OCI-LY3 (cell line): ENCODE measurements at regions not wholly inside any gene's neighbourhood (a gene's known extent, or its start where the extent isn't known, plus 50 kb on each side); places are given as distances from the start of the nearest gene placed in this dataset.

Source experiments
- H2AFZ ChIP-seq: fragments of 200-600, 300-600 bp; shearing (Covaris generic); 2 replicates; pipeline ENCODE4 v1.6.0; 2014; ENCODE audit warnings: antibody characterized with exemption, low read depth, low read length
- H3K27ac ChIP-seq: fragments of 200-600, 300-600 bp; sonication (generic); 2 replicates; pipeline ENCODE4 v1.5.1; 2014; ENCODE audit warnings: mild to moderate bottlenecking, low read length, moderate library complexity, mixed read lengths
- H3K27me3 ChIP-seq: fragments of 200-600, 300-600 bp; sonication (generic); 2 replicates; pipeline ENCODE4 v1.6.1; 2014; ENCODE audit warnings: low read depth, low read length, mixed read lengths
- H3K36me3 ChIP-seq: fragments of 200-600, 300-600 bp; sonication (generic); replicated peaks from 2 replicates; pipeline ENCODE3; 2014; ENCODE audit warnings: low read depth, low read length, mixed read lengths
- H3K4me1 ChIP-seq: fragments of 300-600, 200-600 bp; sonication (generic); 2 replicates; pipeline ENCODE4 v1.6.1; 2014; ENCODE audit warnings: low read length, mixed read lengths
- H3K4me2 ChIP-seq: fragments of 200-600, 300-600 bp; sonication (generic); 2 replicates; pipeline ENCODE4 v1.6.1; 2014; ENCODE audit warnings: low read length, mixed read lengths
- H3K4me3 ChIP-seq: fragments of 300-600, 200-600 bp; sonication (generic); 2 replicates; pipeline ENCODE4 v1.5.1; 2014; ENCODE audit warnings: antibody characterized with exemption, mild to moderate bottlenecking, low read length, moderate library complexity
- H3K79me2 ChIP-seq: fragments of 300-600, 200-600 bp; shearing (Covaris generic); 2 replicates; pipeline ENCODE4 v1.6.1; 2014; ENCODE audit warnings: mild to moderate bottlenecking, low read length, mixed read lengths
- H3K9ac ChIP-seq: fragments of 300-600, 200-600 bp; shearing (Covaris generic); 2 replicates; pipeline ENCODE4 v1.6.0; 2014; ENCODE audit warnings: mild to moderate bottlenecking, low read length, moderate library complexity
- H3K9me3 ChIP-seq: fragments of 200-600, 300-600 bp; shearing (Covaris generic); 2 replicates; pipeline ENCODE4 v1.6.1; 2014; ENCODE audit warnings: low read length, mixed read lengths; ENCODE audit not compliant: insufficient read depth
- H4K20me1 ChIP-seq: fragments of 200-600, 300-600 bp; sonication (generic); 2 replicates; pipeline ENCODE4 v1.6.1; 2016; ENCODE audit warnings: low read length, mixed read lengths; ENCODE audit not compliant: insufficient read depth
- EZH2phosphoT487 ChIP-seq: fragments of 200-600 bp; shearing (Covaris generic); IDR thresholded peaks from 2 replicates; pipeline ENCODE4 v1.6.1; 2018; ENCODE audit warnings: antibody characterized with exemption, mixed run types, low read depth
- TF ChIP-seq, protein P1 (sequence below): fragments of 200-600, 300-600 bp; sonication (generic); IDR thresholded peaks from 2 replicates; pipeline ENCODE4 v1.5.1; 2014; ENCODE audit warnings: antibody characterized with exemption, low read length, low read depth

DNA sequence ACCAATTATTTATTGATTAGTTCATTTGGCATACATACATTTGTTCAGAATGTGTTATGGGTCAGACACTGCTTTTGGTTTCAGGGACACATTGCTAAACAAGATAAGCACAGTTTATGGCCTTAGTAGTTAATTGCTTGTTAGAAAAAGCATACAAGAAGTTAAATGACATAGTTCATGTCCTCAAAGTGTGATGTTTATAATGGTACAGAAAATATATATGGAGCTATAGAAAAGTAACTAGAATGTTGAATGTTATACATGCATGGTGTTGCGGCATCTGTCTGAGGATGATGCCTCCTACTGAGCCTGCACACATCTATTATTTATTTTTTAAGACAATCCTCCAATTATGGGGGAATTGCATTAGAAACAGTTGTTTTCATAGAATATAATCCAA lies 1476.3 kb upstream of the PCDH7 start:
- Histone ChIP-seq H3K27ac (no peak overlapping the region), H3K4me1 (no peaks in the 10 kb centered on the region), H3K4me2 (no peak overlapping the region), H4K20me1 (no peaks in the 10 kb centered on the region), H3K4me3 (no peak overlapping the region), H3K36me3 (no peaks in the 10 kb centered on the region), H2AFZ (no peak overlapping the region), H3K9me3 (no peaks in the 10 kb centered on the region), H3K9ac (no peak overlapping the region), H3K79me2 (no peaks in the 10 kb centered on the region), H3K27me3 (no peaks in the 10 kb centered on the region)
- TF ChIP-seq EZH2phosphoT487 = no peak
- TF ChIP-seq, protein P1, sequence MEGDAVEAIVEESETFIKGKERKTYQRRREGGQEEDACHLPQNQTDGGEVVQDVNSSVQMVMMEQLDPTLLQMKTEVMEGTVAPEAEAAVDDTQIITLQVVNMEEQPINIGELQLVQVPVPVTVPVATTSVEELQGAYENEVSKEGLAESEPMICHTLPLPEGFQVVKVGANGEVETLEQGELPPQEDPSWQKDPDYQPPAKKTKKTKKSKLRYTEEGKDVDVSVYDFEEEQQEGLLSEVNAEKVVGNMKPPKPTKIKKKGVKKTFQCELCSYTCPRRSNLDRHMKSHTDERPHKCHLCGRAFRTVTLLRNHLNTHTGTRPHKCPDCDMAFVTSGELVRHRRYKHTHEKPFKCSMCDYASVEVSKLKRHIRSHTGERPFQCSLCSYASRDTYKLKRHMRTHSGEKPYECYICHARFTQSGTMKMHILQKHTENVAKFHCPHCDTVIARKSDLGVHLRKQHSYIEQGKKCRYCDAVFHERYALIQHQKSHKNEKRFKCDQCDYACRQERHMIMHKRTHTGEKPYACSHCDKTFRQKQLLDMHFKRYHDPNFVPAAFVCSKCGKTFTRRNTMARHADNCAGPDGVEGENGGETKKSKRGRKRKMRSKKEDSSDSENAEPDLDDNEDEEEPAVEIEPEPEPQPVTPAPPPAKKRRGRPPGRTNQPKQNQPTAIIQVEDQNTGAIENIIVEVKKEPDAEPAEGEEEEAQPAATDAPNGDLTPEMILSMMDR = no peak

DNA sequence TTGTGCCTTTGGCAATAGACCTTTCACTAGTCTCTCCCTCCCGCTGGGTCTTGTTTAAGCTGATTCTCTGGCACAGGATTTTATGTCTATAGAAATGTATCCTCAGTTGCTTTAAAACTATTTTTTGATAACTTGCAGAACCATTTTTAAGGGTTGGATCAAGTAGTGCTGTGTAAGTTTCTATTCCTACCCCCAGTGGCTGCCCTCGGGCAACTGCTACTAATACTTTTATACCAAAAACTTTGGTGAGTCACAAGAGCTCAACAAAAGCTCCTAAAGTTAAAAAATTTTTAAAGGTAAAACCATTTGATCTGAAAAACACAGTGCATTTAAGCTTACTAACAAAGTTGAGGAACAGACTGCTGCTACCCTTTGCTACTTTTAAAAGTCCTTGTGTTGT lies 1460.6 kb upstream of the PCDH7 start:
- Histone ChIP-seq H3K9ac (no peak overlapping the region), H3K27ac (no peak overlapping the region), H3K4me3 (no peak overlapping the region), H4K20me1 (no peaks in the 10 kb centered on the region), H3K36me3 (no peaks in the 10 kb centered on the region), H3K4me1 (no peaks in the 10 kb centered on the region), H3K27me3 (no peaks in the 10 kb centered on the region), H2AFZ (no peak overlapping the region), H3K79me2 (no peaks in the 10 kb centered on the region), H3K9me3 (no peaks in the 10 kb centered on the region), H3K4me2 (no peak overlapping the region)
- TF ChIP-seq, protein P1 = no peak
- TF ChIP-seq EZH2phosphoT487 = no peak

DNA sequence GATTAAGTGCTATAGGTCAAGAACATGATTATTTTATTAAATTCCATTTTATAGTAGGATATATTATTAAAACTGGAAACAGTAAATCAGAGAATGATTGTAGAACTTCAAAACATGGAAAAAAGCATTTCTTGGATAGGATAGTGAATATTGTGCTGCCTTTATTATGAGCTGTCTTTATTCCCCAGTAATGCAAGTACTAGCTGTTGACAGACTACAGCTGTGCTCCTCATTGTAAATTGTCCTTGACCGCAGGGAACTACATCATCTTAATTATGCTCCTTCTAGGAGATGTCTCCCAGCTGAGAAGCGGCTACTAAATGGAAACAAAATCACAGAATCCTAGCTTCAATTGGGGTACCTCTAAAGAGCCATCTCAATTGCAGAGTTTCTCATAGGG lies 1457.2 kb upstream of the PCDH7 start:
- Histone ChIP-seq H3K27me3 (no peaks in the 10 kb centered on the region), H4K20me1 (no peaks in the 10 kb centered on the region), H3K4me3 (no peak overlapping the region), H3K4me2 (no peak overlapping the region), H3K9me3 (no peaks in the 10 kb centered on the region), H2AFZ (no peak overlapping the region), H3K9ac (no peak overlapping the region), H3K4me1 (no peaks in the 10 kb centered on the region), H3K27ac (no peak overlapping the region), H3K36me3 (no peaks in the 10 kb centered on the region), H3K79me2 (no peaks in the 10 kb centered on the region)
- TF ChIP-seq EZH2phosphoT487 = no peak
- TF ChIP-seq, protein P1 = no peak

DNA sequence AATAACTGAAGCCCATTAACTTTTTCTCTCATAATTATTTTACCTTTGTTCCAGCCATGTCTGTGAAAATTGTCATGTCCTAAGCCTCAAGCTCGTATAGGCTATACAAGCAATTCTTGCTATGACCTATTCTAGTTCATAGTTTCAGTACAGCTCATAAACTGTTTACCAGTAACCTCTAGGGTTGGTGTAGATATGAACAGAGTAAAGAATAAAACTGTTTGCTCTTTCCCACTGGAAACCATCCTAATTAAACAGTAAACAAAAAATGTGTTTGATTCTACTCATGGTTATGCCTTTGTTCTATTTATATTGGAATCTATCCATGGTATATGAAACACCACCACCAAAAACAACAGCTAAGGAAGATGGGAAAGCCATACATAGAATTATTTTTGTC lies 1444.0 kb upstream of the PCDH7 start:
- Histone ChIP-seq H2AFZ (no peak overlapping the region), H3K9me3 (no peaks in the 10 kb centered on the region)
- TF ChIP-seq EZH2phosphoT487 = no peak
- TF ChIP-seq, protein P1 = no peak

More for the DNA sequence above, 1444.0 kb upstream of the PCDH7 start:
- Histone ChIP-seq H4K20me1 (no peaks in the 10 kb centered on the region), H3K36me3 (no peaks in the 10 kb centered on the region), H3K4me2 (no peak overlapping the region), H3K9ac (no peak overlapping the region), H3K27me3 (no peaks in the 10 kb centered on the region), H3K4me3 (no peak overlapping the region), H3K27ac (no peak overlapping the region), H3K4me1 (no peaks in the 10 kb centered on the region), H3K79me2 (no peaks in the 10 kb centered on the region)
